Stimulated activated naive CD8-positive, alpha-beta T cell treated with anti-CD3 and anti-CD28 coated beads, Interleukin-15, amount 100 ng/mL, for 72 hours (primary cell): ENCODE measurements at regions not wholly inside any gene's neighbourhood (a gene's known extent, or its start where the extent isn't known, plus 50 kb on each side); places are given as distances from the start of the nearest gene placed in this dataset.

ENCODE experiments used
- ATAC-seq: fragments of 150-1000 bp; cut with Tn5 transposase; 2 replicates; pipeline ENCODE4 v1.10.0; 2021; ENCODE audit warnings: mild to moderate bottlenecking, moderate library complexity
- DNase-seq, 2 donors: peaks; one replicate each; pipeline ENCODE4 v3.0.0; 2021 to 2022
- H3K27ac Mint-ChIP-seq, 2 donors: one replicate each; pipeline ENCODE4 v1.8.0; 2022; ENCODE audit warnings: mild to moderate bottlenecking in 2 of 2, mixed read lengths in 2 of 2, moderate library complexity in 2 of 2
- H3K27me3 Mint-ChIP-seq: one replicate; pipeline ENCODE4 v1.8.0; 2022; ENCODE audit warnings: mixed read lengths
- H3K4me1 Mint-ChIP-seq: one replicate; pipeline ENCODE4 v1.8.0; 2022; ENCODE audit warnings: mild to moderate bottlenecking, mixed read lengths
- H3K4me3 Mint-ChIP-seq, 2 donors: one replicate each; pipeline ENCODE4 v1.8.0; 2022; ENCODE audit warnings: mild to moderate bottlenecking in 2 of 2, mixed read lengths in 2 of 2, moderate library complexity in 1 of 2
- H3K9me3 Mint-ChIP-seq, 2 donors: one replicate each; pipeline ENCODE4 v1.8.0; 2022; ENCODE audit warnings: mixed read lengths in 2 of 2

DNA sequence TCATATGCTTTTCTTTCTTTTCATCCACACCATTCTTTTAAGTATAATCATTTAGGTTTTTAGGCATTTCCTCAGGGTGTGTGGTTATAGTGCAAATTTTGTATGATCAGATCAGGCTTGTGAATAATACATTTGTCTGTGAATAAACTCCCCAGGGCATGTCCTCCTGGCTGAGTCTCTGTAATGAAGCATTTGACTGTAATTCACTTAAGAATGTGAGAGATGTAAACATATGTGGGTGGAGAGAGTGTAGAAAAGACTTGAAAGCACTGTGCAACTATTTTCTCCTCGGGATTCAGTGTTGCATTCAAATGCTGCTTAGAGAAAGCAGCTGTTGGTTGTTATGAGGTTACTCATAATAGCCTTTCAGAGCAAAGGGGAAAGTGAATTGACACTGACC is 996.5 kb downstream of the TUSC7 start:
- Mint-ChIP-seq H3K4me3 (no peak overlapping the region), H3K9me3 (peaks cover 0 to 7% of the 10 kb centered on the region in 2 donors), H3K27ac (no peak overlapping the region), H3K27me3 (no peaks in the 10 kb centered on the region), H3K4me1 (no peaks in the 10 kb centered on the region)
- no peak for ATAC-seq
- no peak for DNase-seq

DNA sequence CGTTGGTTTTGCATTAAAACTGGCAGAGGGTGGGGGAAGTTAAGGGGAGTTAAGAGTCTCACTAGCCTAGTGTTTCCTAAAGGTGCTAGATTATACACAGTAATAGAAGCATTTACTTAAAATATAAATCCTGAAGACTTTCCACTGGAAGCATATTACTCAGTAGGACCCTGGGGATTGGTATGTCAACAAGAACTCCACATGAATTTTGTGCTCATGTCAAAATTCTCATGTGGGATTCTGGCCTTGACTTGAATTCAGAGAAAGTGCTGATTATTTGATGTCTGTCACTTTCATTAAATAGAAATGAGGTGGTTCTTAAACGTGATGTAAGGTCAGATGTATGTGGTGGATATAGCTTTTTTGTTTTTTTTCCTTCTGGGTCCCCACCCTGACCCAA is 997.2 kb downstream of the TUSC7 start:
- Mint-ChIP-seq H3K27ac (no peak overlapping the region), H3K9me3 (peaks cover 0 to 7% of the 10 kb centered on the region in 2 donors)

DNA sequence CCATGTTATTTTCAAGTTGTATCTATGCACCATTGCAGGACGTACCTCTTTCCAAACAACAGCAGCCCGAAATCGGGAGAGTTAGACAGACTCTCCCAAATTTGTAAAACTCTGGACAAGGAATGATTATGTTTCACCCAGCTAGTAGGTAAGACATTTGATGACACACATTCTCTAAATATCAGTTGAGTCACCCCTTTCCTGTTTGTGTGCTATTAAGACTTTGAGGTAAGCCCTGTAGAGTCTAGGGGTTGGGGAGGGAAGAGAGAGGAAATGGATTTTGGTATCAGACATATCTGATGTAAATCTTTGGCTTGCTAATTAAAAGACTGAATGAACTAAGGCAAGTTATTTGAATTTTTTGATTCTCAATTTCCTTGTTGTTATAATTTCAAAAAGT is 999.0 kb downstream of the TUSC7 start:
- DNase-seq, result no peak
- no peak for ATAC-seq
- H3K4me1 Mint-ChIP-seq, result no peaks in the 10 kb centered on the region
- H3K9me3 Mint-ChIP-seq, result peaks cover 0 to 3% of the 10 kb centered on the region in 2 donors
- H3K27ac Mint-ChIP-seq, result no peak overlapping the region
- H3K4me3 Mint-ChIP-seq, result no peak overlapping the region
- no peaks in the 10 kb centered on the region for H3K27me3 Mint-ChIP-seq

More for the DNA sequence above, 997.2 kb downstream of the TUSC7 start:
- no peaks in the 10 kb centered on the region for H3K27me3 Mint-ChIP-seq
- no peak overlapping the region for H3K4me3 Mint-ChIP-seq
- DNase-seq (no peak), ATAC-seq (no peak)
- no peaks in the 10 kb centered on the region for H3K4me1 Mint-ChIP-seq

DNA sequence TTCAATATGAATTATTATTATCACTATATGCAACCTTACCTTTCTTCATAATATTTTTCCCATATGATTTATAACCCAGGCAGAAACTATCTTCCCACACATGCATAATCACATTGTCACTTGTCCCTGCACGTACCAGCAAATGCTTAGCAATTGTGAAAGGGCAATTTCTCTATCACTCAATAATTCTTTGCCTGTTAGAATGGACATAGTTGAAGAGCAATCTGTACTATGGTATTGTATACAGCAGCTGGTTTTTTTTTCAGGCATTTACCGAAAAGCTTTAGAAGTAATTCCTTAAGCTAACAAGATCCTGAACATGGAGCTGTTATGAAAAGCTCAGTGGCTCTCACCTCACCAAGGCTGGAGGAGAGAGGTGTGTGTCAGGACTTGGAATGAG is 999.5 kb downstream of the TUSC7 start:
- H3K27ac Mint-ChIP-seq, result no peak overlapping the region
- H3K4me3 Mint-ChIP-seq, result no peak overlapping the region
- no peaks in the 10 kb centered on the region for H3K27me3 Mint-ChIP-seq
- ATAC-seq (no peak), DNase-seq (no peak)
- H3K4me1 Mint-ChIP-seq, result no peaks in the 10 kb centered on the region
- H3K9me3 Mint-ChIP-seq, result no peaks in the 10 kb centered on the region

DNA sequence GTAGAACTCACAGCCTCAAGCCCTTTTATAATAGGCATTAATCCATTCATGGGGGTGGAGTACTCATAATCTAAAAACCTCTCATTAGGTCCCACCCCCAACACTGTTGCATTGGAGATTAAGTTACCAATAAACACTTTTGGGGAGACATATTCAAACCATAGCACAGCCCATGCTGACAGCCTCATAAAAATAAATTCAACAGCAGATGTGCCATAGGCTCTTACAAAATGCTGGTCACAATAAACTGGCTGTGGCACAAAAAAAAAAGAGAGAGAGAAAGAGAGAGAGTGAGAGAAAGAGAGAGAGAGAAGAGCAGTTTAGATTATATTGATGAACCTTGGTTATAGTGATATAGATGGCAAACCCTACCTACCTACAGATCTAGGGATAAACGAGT is 1000.9 kb downstream of the TUSC7 start:
- H3K27ac Mint-ChIP-seq, result no peak overlapping the region
- DNase-seq (no peak), ATAC-seq (no peak)

DNA sequence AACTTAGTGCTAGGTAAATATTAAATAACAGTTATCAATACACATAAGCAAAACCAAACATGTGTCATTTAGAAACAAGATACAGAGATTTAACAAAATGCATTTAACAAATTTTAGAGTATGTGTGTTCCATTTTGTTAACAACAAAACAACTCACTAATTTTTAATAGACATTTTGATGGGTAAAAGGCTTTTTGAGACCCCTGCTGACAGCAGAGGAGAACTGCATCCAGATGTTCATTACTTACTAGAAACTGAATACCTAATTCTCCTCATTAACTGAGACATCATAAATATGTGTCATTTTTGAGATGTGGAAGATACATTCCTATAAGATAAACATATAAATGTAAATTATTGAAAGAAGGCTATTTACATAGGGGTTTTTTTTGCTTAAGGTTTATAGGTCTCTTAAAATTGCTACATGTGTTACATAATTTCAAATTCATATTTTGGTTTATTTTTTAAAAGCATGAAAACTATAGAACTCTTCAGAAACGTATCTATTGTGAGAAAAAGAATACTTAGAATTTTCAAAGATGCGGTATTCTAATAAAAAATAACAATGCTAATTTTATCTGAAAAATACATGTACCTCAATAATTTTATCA is 1009.8 kb downstream of the TUSC7 start:
- DNase-seq (no peak), ATAC-seq (no peak)
- Mint-ChIP-seq H3K4me1 (no peaks in the 10 kb centered on the region), H3K9me3 (peaks cover 5 to 12% of the 10 kb centered on the region in 2 donors), H3K27ac (no peak overlapping the region), H3K27me3 (no peaks in the 10 kb centered on the region), H3K4me3 (no peak overlapping the region)

More for the DNA sequence above, 1000.9 kb downstream of the TUSC7 start:
- H3K9me3 Mint-ChIP-seq, result no peaks in the 10 kb centered on the region
- H3K4me1 Mint-ChIP-seq, result no peaks in the 10 kb centered on the region
- H3K27me3 Mint-ChIP-seq, result no peaks in the 10 kb centered on the region
- H3K4me3 Mint-ChIP-seq, result no peak overlapping the region

DNA sequence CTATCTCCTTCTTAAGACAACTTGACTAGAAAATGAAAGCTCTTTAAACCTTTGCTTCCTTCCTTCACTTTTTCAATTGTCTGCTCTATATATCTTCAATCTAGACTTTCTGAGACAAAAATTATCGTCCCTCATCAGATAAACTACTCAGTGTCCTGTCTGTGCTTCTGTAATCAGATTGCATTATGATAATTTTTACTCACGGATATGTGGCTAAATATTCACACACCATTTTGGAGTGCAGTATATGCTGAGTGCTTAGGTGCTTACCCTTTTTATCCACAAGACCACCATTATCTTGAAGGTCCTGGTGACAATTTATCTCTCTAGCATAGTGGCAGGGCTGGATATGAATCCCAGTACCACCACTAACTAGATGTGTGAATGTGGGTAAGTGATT is 1012.3 kb downstream of the TUSC7 start:
- DNase-seq, result no peak
- H3K4me3 Mint-ChIP-seq, result no peak overlapping the region
- no peak overlapping the region for H3K27ac Mint-ChIP-seq
- no peaks in the 10 kb centered on the region for H3K4me1 Mint-ChIP-seq
- ATAC-seq, result no peak
- no peaks in the 10 kb centered on the region for H3K27me3 Mint-ChIP-seq
- H3K9me3 Mint-ChIP-seq, result peaks cover 5 to 12% of the 10 kb centered on the region in 2 donors

DNA sequence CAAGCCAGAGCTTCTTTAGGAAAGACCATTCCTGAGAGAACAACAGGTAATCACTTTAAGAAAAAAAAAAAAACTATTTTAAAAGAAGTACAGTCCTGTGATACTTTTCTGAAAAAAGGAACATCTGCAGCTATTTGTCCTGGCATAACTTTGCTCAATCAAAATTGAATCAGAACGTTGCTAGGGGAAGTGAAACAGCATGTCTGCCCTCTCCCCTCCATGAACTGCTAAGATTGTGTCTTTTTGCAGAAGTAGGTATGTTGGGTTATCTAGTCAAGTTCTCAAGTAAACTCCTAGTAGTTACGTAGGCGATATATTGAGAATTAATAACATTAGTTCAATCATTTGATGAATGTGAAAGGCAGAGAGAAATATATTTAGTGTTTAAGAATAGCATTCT is 1013.3 kb downstream of the TUSC7 start:
- H3K27ac Mint-ChIP-seq, result no peak overlapping the region
- H3K27me3 Mint-ChIP-seq, result no peaks in the 10 kb centered on the region
- peaks cover under 1 to 2% of the 10 kb centered on the region in 2 donors for H3K9me3 Mint-ChIP-seq
- ATAC-seq (no peak), DNase-seq (no peak)
- H3K4me3 Mint-ChIP-seq, result no peak overlapping the region
- no peaks in the 10 kb centered on the region for H3K4me1 Mint-ChIP-seq

DNA sequence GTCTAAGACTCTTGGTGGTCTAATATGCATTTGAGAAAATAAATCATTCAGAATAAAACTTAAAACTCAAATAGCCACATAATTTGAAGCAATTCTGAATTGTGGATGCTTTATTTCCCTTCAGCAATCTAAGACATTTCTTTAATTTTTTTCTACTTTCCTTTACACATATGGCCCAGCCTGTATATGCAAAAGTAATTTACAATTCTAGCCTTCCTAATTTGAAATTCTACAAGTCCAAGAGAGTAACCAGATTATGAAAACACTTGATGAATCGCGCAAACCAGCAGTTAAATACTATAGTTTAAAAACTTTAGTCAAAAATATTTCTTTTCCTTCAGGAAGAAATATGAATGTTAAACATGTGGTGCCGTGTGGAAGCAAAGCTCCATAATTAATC is 1014.2 kb downstream of the TUSC7 start:
- H3K9me3 Mint-ChIP-seq, result no peaks in the 10 kb centered on the region
- H3K4me3 Mint-ChIP-seq, result no peak overlapping the region
- no peak overlapping the region for H3K27ac Mint-ChIP-seq
- H3K4me1 Mint-ChIP-seq, result no peaks in the 10 kb centered on the region
- DNase-seq, result no peak
- no peaks in the 10 kb centered on the region for H3K27me3 Mint-ChIP-seq
- no peak for ATAC-seq

DNA sequence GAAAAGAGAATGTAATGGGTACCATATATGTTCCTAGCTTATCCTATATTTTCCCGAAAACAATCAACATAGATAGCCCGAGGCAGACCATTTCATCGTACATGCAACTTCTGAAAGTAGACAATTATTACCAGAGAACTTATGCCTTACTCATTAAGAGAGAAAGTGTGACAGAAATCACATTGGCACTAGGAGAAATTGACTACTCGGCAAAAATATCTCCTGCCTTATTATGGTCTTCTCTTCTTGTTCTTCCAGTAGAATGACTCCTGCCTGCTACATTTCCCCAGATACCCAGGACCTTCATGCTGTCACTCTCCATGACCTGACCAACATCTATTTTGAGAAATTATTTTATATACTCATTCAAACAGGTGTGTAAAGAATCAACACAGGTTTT is 1015.7 kb downstream of the TUSC7 start:
- no peak overlapping the region for H3K4me3 Mint-ChIP-seq
- no peaks in the 10 kb centered on the region for H3K27me3 Mint-ChIP-seq
- no peak for ATAC-seq
- H3K9me3 Mint-ChIP-seq, result no peaks in the 10 kb centered on the region
- H3K27ac Mint-ChIP-seq, result no peak overlapping the region
- no peaks in the 10 kb centered on the region for H3K4me1 Mint-ChIP-seq
- DNase-seq, result no peak

DNA sequence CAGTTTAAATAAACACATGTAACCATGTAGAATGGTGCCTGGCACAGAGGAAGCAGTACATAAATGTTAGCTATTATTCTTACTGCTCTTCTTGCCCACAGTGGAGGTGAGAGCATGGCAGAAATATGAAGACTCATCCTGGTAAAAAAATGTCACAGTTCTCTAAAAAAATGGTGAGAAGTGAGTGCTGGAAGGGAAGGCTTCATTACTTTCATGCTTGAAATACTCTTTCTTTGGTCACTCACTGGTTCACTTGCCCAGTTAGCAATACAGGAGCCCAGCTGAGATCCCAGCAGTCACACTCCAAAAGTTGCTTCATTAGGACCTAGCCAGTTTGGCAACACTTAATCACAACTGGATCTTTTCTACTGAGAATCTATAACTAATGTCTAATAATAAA is 1017.2 kb downstream of the TUSC7 start:
- ATAC-seq (no peak), DNase-seq (no peak)
- Mint-ChIP-seq H3K9me3 (no peaks in the 10 kb centered on the region), H3K27ac (no peak overlapping the region), H3K4me1 (no peaks in the 10 kb centered on the region), H3K27me3 (no peaks in the 10 kb centered on the region), H3K4me3 (no peak overlapping the region)

DNA sequence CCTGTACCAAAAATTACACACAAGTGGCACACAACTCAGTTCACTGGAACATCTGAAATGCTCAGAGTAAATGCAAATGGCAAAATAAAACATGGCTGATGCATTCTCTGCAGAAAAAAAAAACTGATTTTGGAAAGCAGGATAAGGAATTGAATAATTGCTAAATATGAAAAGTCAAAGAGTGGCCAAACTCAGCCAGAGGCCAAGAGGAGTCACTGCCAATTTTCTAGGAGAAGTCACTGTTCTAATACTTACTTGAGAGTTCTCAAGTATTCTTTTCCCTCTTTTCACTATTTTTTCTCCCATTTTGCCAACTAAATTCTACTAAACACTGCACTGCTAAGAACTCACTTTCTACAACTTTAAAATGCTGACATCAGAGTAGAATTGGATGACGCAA is 1018.6 kb downstream of the TUSC7 start:
- no peak for DNase-seq

DNA sequence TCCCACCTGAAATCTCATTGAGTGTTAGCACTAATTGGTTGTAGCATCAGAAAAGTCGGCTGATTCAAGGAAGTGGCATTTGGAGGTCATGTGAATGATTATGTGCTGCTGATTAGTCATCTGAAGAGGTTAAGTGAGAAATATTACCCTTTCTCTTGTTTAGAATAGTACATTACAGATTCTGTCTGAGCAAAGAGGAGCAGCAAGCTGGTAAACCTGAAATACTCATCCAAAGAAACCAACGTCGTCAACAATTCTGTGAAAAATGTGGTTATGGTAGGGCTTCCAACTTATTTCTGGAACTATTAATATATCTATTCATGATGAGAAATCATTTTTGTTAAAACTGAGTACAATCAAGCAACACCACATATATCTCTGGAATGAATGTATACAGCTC is 1024.9 kb downstream of the TUSC7 start:
- Mint-ChIP-seq H3K27ac (no peak overlapping the region), H3K4me3 (no peak overlapping the region), H3K27me3 (no peaks in the 10 kb centered on the region), H3K9me3 (peaks cover 4 to 8% of the 10 kb centered on the region in 2 donors), H3K4me1 (no peaks in the 10 kb centered on the region)
- DNase-seq (no peak), ATAC-seq (no peak)

More for the DNA sequence above, 1018.6 kb downstream of the TUSC7 start:
- no peaks in the 10 kb centered on the region for H3K27me3 Mint-ChIP-seq
- H3K27ac Mint-ChIP-seq, result no peak overlapping the region
- no peak for ATAC-seq
- no peaks in the 10 kb centered on the region for H3K4me1 Mint-ChIP-seq
- no peak overlapping the region for H3K4me3 Mint-ChIP-seq
- H3K9me3 Mint-ChIP-seq, result peaks cover 0 to 4% of the 10 kb centered on the region in 2 donors

DNA sequence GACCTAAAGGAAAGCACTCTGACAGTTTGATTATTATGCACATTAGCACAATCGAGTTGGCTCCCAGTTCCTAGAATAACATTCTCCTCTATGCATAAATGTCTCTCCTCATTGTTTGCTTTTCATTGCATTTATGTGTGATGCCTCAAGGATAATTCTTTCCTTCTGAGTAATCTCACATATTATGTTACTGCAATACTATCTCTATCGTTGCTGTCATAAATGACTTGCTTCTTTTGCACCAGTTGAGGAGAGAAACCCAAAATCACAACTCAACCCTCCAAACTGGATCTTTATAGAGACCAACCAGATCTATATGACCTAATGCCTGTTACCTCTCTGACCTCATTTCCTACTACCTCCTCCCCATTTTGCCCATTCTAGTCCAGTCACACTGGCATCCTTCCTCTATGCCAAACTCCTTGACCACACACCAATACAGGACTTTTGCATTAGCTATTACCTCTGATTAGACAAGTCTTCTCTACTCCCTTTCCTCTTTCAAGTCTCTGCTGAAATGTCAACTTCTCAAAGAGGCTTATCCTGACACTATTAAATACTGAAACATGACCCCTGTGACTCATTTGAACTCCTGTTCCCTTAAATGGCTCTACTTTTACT is 1026.0 kb downstream of the TUSC7 start:
- no peak for DNase-seq
- Mint-ChIP-seq H3K27ac (no peak overlapping the region), H3K4me3 (no peak overlapping the region), H3K9me3 (peaks cover 4 to 8% of the 10 kb centered on the region in 2 donors), H3K4me1 (no peaks in the 10 kb centered on the region), H3K27me3 (no peaks in the 10 kb centered on the region)
- no peak for ATAC-seq

DNA sequence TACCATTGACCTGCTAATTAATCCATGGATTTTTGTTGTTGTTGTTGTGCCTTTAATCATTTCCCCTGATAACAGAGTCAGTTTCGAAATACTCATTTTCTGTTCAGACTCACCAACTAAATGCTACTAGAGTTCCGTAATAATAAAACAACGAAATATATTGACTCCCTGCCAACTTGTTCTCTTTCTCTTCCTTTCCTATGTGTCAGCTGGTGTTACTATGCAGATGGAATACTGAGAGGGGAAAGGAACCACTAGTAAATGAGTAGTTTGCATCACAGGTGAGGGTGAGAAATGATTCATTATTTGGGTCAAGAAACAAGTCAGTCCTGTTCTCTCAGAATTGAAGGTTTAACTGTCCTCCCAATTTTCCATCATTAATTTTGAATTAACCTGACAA is 1027.3 kb downstream of the TUSC7 start:
- DNase-seq (no peak), ATAC-seq (no peak)
- Mint-ChIP-seq H3K27ac (no peak overlapping the region), H3K27me3 (no peaks in the 10 kb centered on the region), H3K4me3 (no peak overlapping the region), H3K9me3 (peaks cover 4 to 8% of the 10 kb centered on the region in 2 donors), H3K4me1 (no peaks in the 10 kb centered on the region)

DNA sequence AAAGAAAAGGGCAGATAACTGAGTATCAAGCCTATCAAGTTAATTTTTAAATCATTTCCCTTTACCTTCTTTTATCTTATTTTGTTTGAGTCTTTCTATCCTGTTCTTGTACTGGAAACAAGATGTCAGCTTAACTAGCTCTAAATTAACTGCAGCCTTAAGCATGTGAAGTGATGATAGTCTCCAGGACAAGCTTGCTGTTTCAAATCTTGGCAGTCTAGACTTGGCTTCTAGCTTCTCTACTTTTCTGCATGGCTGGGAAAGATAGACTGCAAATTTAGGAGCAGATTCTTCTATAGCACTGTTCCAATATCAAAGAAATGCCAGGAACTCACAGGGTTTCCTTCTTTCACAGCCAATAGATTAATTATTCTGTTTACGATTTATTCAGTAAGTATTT is 1034.4 kb downstream of the TUSC7 start:
- ATAC-seq (no peak), DNase-seq (no peak)
- no peaks in the 10 kb centered on the region for H3K27me3 Mint-ChIP-seq
- peaks cover 0 to 17% of the 10 kb centered on the region in 2 donors for H3K9me3 Mint-ChIP-seq
- H3K4me3 Mint-ChIP-seq, result no peak overlapping the region
- H3K27ac Mint-ChIP-seq, result no peak overlapping the region
- H3K4me1 Mint-ChIP-seq, result no peaks in the 10 kb centered on the region

DNA sequence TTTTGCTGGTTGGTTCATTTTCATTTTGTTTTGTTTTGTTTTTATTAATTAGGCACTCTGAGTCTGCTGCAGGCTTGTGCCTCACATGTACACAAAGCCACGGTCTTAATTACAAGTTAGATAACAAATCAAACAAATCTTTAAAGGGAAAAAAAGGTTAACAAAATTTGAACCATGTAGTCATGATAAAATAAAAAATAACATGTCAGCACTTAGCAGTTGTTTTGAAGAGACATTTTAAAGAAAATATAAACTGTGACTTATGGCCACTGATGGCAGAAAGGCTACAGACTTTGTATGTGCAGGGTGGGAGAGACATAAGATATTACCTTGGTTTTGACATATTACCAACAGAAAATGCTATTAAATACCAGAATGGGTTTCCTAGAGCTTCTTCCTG is 1035.4 kb downstream of the TUSC7 start:
- no peaks in the 10 kb centered on the region for H3K27me3 Mint-ChIP-seq
- no peak for ATAC-seq

More for the DNA sequence above, 1035.4 kb downstream of the TUSC7 start:
- H3K4me1 Mint-ChIP-seq, result no peaks in the 10 kb centered on the region
- peaks cover 0 to 17% of the 10 kb centered on the region in 2 donors for H3K9me3 Mint-ChIP-seq
- no peak overlapping the region for H3K4me3 Mint-ChIP-seq
- H3K27ac Mint-ChIP-seq, result no peak overlapping the region
- DNase-seq, result no peak
